ENCODE measurements at regions not wholly inside any gene's neighbourhood (a gene's known extent, or its start where the extent isn't known, plus 50 kb on each side); places are given as distances from the start of the nearest gene placed in this dataset.

DNA sequence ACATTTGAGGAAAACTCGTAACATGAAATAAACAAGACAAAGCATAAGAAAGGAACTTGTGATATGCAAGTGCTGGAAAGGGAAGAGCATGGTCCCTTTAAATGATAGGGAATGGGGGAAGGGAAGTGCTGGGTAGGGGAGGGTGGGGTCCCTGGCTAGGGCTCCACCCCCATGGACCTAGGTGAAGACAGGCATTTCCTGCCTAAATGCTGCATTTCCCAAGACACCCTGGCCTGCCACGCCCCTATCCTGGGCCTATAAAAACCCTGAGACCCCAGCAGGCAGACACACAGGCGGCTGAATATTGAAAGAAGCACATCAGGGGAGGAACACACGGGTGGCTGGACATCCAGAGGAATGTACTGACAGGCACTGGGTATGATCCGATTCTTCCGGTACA lies 499.9 kb downstream of the ZEB2 start:
- Histone ChIP-seq H2BK20ac (ENCODE audit: low read depth, low read length, poor library complexity, severe bottlenecking) (no peak overlapping the region), H2AK5ac (ENCODE audit: insufficient read length, low read length) (no peak overlapping the region), H3K4ac (ENCODE audit: low read depth, low read length) (no peak overlapping the region), H2BK12ac (ENCODE audit: insufficient read length, low read depth, low read length) (no peak overlapping the region), H3T11ph (ENCODE audit: low read length) (no peak overlapping the region), H3K4me1 (ENCODE audit: insufficient read depth, low read length) (0 out of 2 replicates have a peak, but pooled peaks cover 3% of the 10 kb centered on the region), H2AFZ (ENCODE audit: low read length) (no peak overlapping the region), H3K27ac (ENCODE audit: insufficient read length, low read depth, low read length) (no peak overlapping the region), H3K23ac (ENCODE audit: insufficient read length, low read depth, low read length) (no peak overlapping the region), H2BK5ac (ENCODE audit: insufficient read length, low read length) (no peak overlapping the region), H3K14ac (ENCODE audit: insufficient read depth, low read length) (no peak overlapping the region), H3K9ac (ENCODE audit: extremely low read depth, insufficient read length, low read length) (no peak overlapping the region), H2BK15ac (ENCODE audit: low read depth, low read length) (no peak overlapping the region), H3K23me2 (ENCODE audit: insufficient read length, low read depth, low read length, poor library complexity, severe bottlenecking) (no peaks in the 10 kb centered on the region), H2BK120ac (ENCODE audit: low read depth, low read length, poor library complexity, severe bottlenecking) (no peak overlapping the region), H3K79me2 (ENCODE audit: insufficient read depth, low read length) (no peaks in the 10 kb centered on the region), H4K5ac (ENCODE audit: insufficient read length, low read depth, low read length) (no peak overlapping the region), H4K20me1 (ENCODE audit: control insufficient read depth, insufficient read depth, insufficient read length) (no peaks in the 10 kb centered on the region), H3K4me2 (ENCODE audit: insufficient read depth, insufficient read length, low read length) (no peak overlapping the region), H3K27me3 (ENCODE audit: insufficient read depth, low read length) (no peaks in the 10 kb centered on the region), H3K56ac (ENCODE audit: insufficient read length, low read depth, low read length) (no peak overlapping the region), H3K79me1 (ENCODE audit: insufficient read depth, low read depth, low read length, poor library complexity, severe bottlenecking) (no peaks in the 10 kb centered on the region), H4K91ac (ENCODE audit: insufficient read length, low read depth, low read length) (no peak overlapping the region), H3K18ac (ENCODE audit: insufficient read length, low read depth, low read length) (no peak overlapping the region), H3K9me3 (ENCODE audit: control insufficient read depth, low read depth, low read length) (no peaks in the 10 kb centered on the region), H4K8ac (replicated peaks; ENCODE audit: insufficient read length, low read depth, low read length) (no peak overlapping the region)
- DNase-seq = peak; percentile 31
- Mint-ChIP-seq H3K36me3 (ENCODE audit: insufficient read depth in 1 of 3, low read depth in 3 of 3) (peaks cover 0 to 16% (median 2%) of the 10 kb centered on the region in 3 experiments; a peak in 4 of 7 replicates), H3K4me3 (no peak overlapping the region), H3K9me3 (peaks cover 5 to 9% of the 10 kb centered on the region in 2 experiments), H3K27me3 (ENCODE audit: low read depth) (no peaks in the 10 kb centered on the region), H3K4me1 (peaks cover 6 to 10% of the 10 kb centered on the region in 2 experiments), H3K27ac (peak overlapping the region in 1 of 3 experiments; percentile 45; a peak in 1 of 7 replicates)
- no CpG with 5 or more reads among the region's 6 CpGs for WGBS (ENCODE audit: extremely low coverage, insufficient read length, low lambda C conversion rate)
- TF ChIP-seq, protein P1, sequence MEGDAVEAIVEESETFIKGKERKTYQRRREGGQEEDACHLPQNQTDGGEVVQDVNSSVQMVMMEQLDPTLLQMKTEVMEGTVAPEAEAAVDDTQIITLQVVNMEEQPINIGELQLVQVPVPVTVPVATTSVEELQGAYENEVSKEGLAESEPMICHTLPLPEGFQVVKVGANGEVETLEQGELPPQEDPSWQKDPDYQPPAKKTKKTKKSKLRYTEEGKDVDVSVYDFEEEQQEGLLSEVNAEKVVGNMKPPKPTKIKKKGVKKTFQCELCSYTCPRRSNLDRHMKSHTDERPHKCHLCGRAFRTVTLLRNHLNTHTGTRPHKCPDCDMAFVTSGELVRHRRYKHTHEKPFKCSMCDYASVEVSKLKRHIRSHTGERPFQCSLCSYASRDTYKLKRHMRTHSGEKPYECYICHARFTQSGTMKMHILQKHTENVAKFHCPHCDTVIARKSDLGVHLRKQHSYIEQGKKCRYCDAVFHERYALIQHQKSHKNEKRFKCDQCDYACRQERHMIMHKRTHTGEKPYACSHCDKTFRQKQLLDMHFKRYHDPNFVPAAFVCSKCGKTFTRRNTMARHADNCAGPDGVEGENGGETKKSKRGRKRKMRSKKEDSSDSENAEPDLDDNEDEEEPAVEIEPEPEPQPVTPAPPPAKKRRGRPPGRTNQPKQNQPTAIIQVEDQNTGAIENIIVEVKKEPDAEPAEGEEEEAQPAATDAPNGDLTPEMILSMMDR (conservative IDR thresholded peaks at IDR 0.05) = no peak

Data from H9 (cell line).